Smooth muscle cell (in vitro differentiated cells): ENCODE measurements at regions not wholly inside any gene's neighbourhood (a gene's known extent, or its start where the extent isn't known, plus 50 kb on each side); places are given as distances from the start of the nearest gene placed in this dataset.

ENCODE experiments used
- DNase-seq: peaks from one replicate; lab custom pipeline; 2025; ENCODE audit not compliant: unreplicated experiment; lab: John Stamatoyannopoulos, UW
- H2AFZ ChIP-seq: fragments of 200-600 bp; sonication (generic); 2 replicates; pipeline ENCODE4 v1.6.0; 2016; ENCODE audit warnings: antibody characterized with exemption, low read depth, mild to moderate bottlenecking
- H3F3A ChIP-seq: fragments of 200-600 bp; sonication (generic); 2 replicates; pipeline ENCODE4 v1.6.0; 2017; ENCODE audit warnings: antibody characterized with exemption, low read depth
- H3K27ac ChIP-seq: fragments of 200-600 bp; sonication (generic); 2 replicates; pipeline ENCODE4 v1.5.1; 2016; ENCODE audit warnings: low read depth, mild to moderate bottlenecking
- H3K27me3 ChIP-seq: fragments of 200-600 bp; sonication (generic); 2 replicates; pipeline ENCODE4 v1.6.1; 2016; ENCODE audit warnings: low read depth, mild to moderate bottlenecking
- H3K36me3 ChIP-seq: fragments of 200-600 bp; sonication (generic); 2 replicates; pipeline ENCODE4 v1.5.1; 2016; ENCODE audit warnings: low read depth
- H3K4me1 ChIP-seq: fragments of 200-600 bp; sonication (generic); 2 replicates; pipeline ENCODE4 v1.5.1; 2016; ENCODE audit warnings: low read depth
- H3K4me2 ChIP-seq: fragments of 200-600 bp; sonication (generic); 2 replicates; pipeline ENCODE4 v1.6.0; 2016; ENCODE audit warnings: mild to moderate bottlenecking
- H3K4me3 ChIP-seq: fragments of 200-600 bp; sonication (generic); 2 replicates; pipeline ENCODE4 v1.5.1; 2016; ENCODE audit warnings: mild to moderate bottlenecking
- H3K79me2 ChIP-seq: fragments of 200-600 bp; sonication (generic); 2 replicates; pipeline ENCODE4 v1.6.0; 2016; ENCODE audit warnings: low read depth, mild to moderate bottlenecking
- H3K9ac ChIP-seq: fragments of 200-600 bp; sonication (generic); 2 replicates; pipeline ENCODE4 v1.6.0; 2016; ENCODE audit warnings: low read depth
- H3K9me3 ChIP-seq: fragments of 200-600 bp; sonication (generic); replicated peaks from 2 replicates; pipeline ENCODE4 v1.5.1; 2016; ENCODE audit warnings: low read depth
- H4K20me1 ChIP-seq: fragments of 200-600 bp; sonication (generic); 2 replicates; pipeline ENCODE4 v1.6.0; 2016; ENCODE audit warnings: low read depth
- WGBS: methylation state at CpG from one replicate; pipeline ENCODE4 v1.1.7; 2016; ENCODE audit warnings: low lambda C conversion rate; 5-methylcytosine and 5-hydroxymethylcytosine counted together
- TF ChIP-seq, protein P1 (sequence below): fragments of 200-600 bp; sonication (generic); IDR thresholded peaks from 2 replicates; pipeline ENCODE4 v1.5.1; 2017; ENCODE audit warnings: borderline replicate concordance, mild to moderate bottlenecking, antibody characterized with exemption; ENCODE audit not compliant: insufficient read depth, poor library complexity, severe bottlenecking

- H3K79me2 ChIP-seq, result no peaks in the 10 kb centered on the region
- no peak overlapping the region for H3K27ac ChIP-seq
- H3K36me3 ChIP-seq, result no peaks in the 10 kb centered on the region
- H3K27me3 ChIP-seq, result peaks cover 9% of the 10 kb centered on the region
- TF ChIP-seq, protein P1, sequence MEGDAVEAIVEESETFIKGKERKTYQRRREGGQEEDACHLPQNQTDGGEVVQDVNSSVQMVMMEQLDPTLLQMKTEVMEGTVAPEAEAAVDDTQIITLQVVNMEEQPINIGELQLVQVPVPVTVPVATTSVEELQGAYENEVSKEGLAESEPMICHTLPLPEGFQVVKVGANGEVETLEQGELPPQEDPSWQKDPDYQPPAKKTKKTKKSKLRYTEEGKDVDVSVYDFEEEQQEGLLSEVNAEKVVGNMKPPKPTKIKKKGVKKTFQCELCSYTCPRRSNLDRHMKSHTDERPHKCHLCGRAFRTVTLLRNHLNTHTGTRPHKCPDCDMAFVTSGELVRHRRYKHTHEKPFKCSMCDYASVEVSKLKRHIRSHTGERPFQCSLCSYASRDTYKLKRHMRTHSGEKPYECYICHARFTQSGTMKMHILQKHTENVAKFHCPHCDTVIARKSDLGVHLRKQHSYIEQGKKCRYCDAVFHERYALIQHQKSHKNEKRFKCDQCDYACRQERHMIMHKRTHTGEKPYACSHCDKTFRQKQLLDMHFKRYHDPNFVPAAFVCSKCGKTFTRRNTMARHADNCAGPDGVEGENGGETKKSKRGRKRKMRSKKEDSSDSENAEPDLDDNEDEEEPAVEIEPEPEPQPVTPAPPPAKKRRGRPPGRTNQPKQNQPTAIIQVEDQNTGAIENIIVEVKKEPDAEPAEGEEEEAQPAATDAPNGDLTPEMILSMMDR, result no peak
- no peaks in the 10 kb centered on the region for H3K9me3 ChIP-seq
- no peak overlapping the region for H3K9ac ChIP-seq
- H4K20me1 ChIP-seq, result no peaks in the 10 kb centered on the region
- peaks cover 88% of the 10 kb centered on the region for H3K4me1 ChIP-seq
- DNase-seq, result no peak
- H3F3A ChIP-seq, result no peaks in the 10 kb centered on the region
- 61% methylated on average over 3 of the region's 3 CpGs for WGBS
- H3K4me3 ChIP-seq, result no peak overlapping the region
- H3K4me2 ChIP-seq, result no peak overlapping the region
- H2AFZ ChIP-seq, result no peak overlapping the region
These were observed 78.0 kb upstream of the OTX2 start for GRCh38 chr14:56888274-56888673.

DNA sequence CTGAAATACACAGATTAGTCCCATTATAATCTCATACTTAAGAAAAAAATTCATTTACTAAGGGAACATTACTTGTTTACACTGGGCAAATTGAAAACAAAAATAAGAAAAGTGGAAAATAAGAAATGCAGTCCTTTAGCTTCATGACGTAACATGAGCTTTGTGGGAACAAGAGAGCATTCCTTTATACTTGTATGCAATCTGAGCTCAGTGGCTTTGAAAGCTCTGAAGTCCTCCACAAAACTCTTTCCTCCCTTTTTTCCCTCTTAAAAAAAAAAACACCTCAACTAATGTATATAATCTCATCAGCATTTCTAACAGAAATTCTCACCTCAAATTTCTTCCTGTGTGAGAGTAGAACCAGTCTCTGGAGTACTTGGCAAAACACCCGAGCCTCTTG, 76.9 kb upstream of the OTX2 start:
- WGBS, result 67% methylated on average over 2 of the region's 2 CpGs
- TF ChIP-seq, protein P1, result no peak

DNA sequence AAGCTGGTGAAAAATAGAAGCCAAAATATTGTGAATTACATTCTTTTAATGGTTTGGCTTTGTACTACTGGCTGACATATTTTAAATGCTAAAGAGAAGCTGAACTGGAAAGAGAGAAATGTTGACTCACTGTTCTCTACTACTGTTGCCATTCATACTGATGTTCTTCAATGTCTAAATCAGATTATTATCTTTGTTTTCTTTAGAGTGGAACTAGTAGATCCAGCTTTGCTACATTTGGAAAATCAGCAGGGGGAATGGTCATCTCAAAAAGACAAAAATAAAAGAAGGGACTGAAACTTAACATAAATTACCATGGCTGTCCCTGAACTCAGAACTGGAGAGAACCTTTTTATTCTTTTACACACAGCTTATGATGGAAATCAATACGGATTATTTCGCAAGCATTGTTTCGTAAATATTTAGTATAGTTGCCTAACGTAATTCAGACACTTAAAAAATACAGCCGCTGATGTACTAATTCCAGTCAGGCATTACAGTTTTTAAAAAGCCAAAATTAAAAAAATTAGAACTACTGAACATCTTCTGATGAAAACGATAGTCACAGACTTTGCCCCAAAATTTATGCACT, 76.3 kb upstream of the OTX2 start:
- H3K27ac ChIP-seq, result no peak overlapping the region
- H3K4me2 ChIP-seq, result no peak overlapping the region
- no peak overlapping the region for H3K4me3 ChIP-seq
- H4K20me1 ChIP-seq, result no peaks in the 10 kb centered on the region
- TF ChIP-seq, protein P1, result no peak
- 78% methylated on average over 6 of the region's 6 CpGs for WGBS
- H3K9me3 ChIP-seq, result no peaks in the 10 kb centered on the region
- peaks cover 71% of the 10 kb centered on the region for H3K4me1 ChIP-seq
- H3K9ac ChIP-seq, result no peak overlapping the region
- no peak for DNase-seq
- no peaks in the 10 kb centered on the region for H3K79me2 ChIP-seq
- no peaks in the 10 kb centered on the region for H3K36me3 ChIP-seq
- H3K27me3 ChIP-seq, result no peaks in the 10 kb centered on the region
- H2AFZ ChIP-seq, result no peak overlapping the region
- H3F3A ChIP-seq, result no peaks in the 10 kb centered on the region

More for the DNA sequence above, 76.9 kb upstream of the OTX2 start:
- Histone ChIP-seq H3K79me2 (no peaks in the 10 kb centered on the region), H3K4me2 (no peak overlapping the region), H3K4me1 (peaks cover 78% of the 10 kb centered on the region), H3K36me3 (no peaks in the 10 kb centered on the region), H3K4me3 (no peak overlapping the region), H3K9me3 (no peaks in the 10 kb centered on the region), H3K9ac (no peak overlapping the region), H3F3A (no peaks in the 10 kb centered on the region), H4K20me1 (no peaks in the 10 kb centered on the region), H3K27me3 (no peaks in the 10 kb centered on the region), H2AFZ (no peak overlapping the region), H3K27ac (no peak overlapping the region)
- no peak for DNase-seq

- Histone ChIP-seq H3K36me3 (no peaks in the 10 kb centered on the region), H4K20me1 (no peaks in the 10 kb centered on the region), H3K79me2 (no peaks in the 10 kb centered on the region), H3K9me3 (no peaks in the 10 kb centered on the region), H3K9ac (no peak overlapping the region), H2AFZ (no peak overlapping the region), H3K4me1 (peaks cover 67% of the 10 kb centered on the region), H3K27ac (no peak overlapping the region), H3K4me3 (no peak overlapping the region), H3F3A (no peaks in the 10 kb centered on the region), H3K4me2 (no peak overlapping the region), H3K27me3 (no peaks in the 10 kb centered on the region)
- TF ChIP-seq, protein P1, result no peak
- DNase-seq, result no peak
- WGBS, result 28% methylated on average over 2 of the region's 2 CpGs
These were observed 75.5 kb upstream of the OTX2 start for GRCh38 chr14:56885825-56886224.
